ENCODE measurements at regions not wholly inside any gene's neighbourhood (a gene's known extent, or its start where the extent isn't known, plus 50 kb on each side); places are given as distances from the start of the nearest gene placed in this dataset.
A peak's percentile ranks its signal among the peaks of the same experiment; 100 is the strongest.

- Histone ChIP-seq H3K4me3 (no peak overlapping the region), H3K36me3 (no peaks in the 10 kb centered on the region), H3K27me3 (no peaks in the 10 kb centered on the region), H3K9me3 (no peaks in the 10 kb centered on the region), H3K9ac (ENCODE audit: low read depth in 2 of 2, low read length in 2 of 2) (no peak overlapping the region), H3K4me1 (no peaks in the 10 kb centered on the region), H3K27ac (no peak overlapping the region)
- no peak for TF ChIP-seq CTCF (IDR thresholded peaks at IDR 0.05)
- intact Hi-C loops (cut with DNase I): loop anchor here (10.0 kb wide), 1 partner anchor 262 kb away; no protein-coding TSS in a partner anchor
- no peak for DNase-seq
These were observed 199.5 kb upstream of the TPRG1 start for GRCh38 chr3:188972310-188972709.

- H3K4me3 ChIP-seq: no peak overlapping the region
These were observed 196.7 kb upstream of the TPRG1 start for GRCh38 chr3:188974856-188975599.

GRCh38 chr3:188975600-188976314, 196.0 kb upstream of the TPRG1 start:
- H3K36me3 ChIP-seq: no peaks in the 10 kb centered on the region
- H3K27ac ChIP-seq: peak overlapping the region; percentile 43
- no peak for TF ChIP-seq CTCF (IDR thresholded peaks at IDR 0.05)
- H3K9me3 ChIP-seq: no peaks in the 10 kb centered on the region
- DNase-seq: no peak
- H3K4me3 ChIP-seq: no peak overlapping the region
- no peak overlapping the region for H3K9ac ChIP-seq (ENCODE audit: low read depth in 2 of 2, low read length in 2 of 2)
- no peaks in the 10 kb centered on the region for H3K4me1 ChIP-seq
- intact Hi-C loops (cut with DNase I): loop anchor here (10.0 kb wide), 1 partner anchor 259 kb away; no protein-coding TSS in a partner anchor
- H3K27me3 ChIP-seq: no peaks in the 10 kb centered on the region

More at GRCh38 chr3:188974856-188975599, 196.7 kb upstream of the TPRG1 start:
- intact Hi-C loops (cut with DNase I): loop anchor here (10.0 kb wide), 1 partner anchor 260 kb away; no protein-coding TSS in a partner anchor
- no peaks in the 10 kb centered on the region for H3K9me3 ChIP-seq
- no peak for DNase-seq
- H3K27ac ChIP-seq: peak overlapping the region; percentile 43
- peak overlapping the region in 1 of 2 donors; percentile 9 for H3K9ac ChIP-seq (ENCODE audit: low read depth in 2 of 2, low read length in 2 of 2)
- H3K36me3 ChIP-seq: no peaks in the 10 kb centered on the region
- H3K27me3 ChIP-seq: no peaks in the 10 kb centered on the region
- no peak for TF ChIP-seq CTCF (IDR thresholded peaks at IDR 0.05)
- no peaks in the 10 kb centered on the region for H3K4me1 ChIP-seq

DNA sequence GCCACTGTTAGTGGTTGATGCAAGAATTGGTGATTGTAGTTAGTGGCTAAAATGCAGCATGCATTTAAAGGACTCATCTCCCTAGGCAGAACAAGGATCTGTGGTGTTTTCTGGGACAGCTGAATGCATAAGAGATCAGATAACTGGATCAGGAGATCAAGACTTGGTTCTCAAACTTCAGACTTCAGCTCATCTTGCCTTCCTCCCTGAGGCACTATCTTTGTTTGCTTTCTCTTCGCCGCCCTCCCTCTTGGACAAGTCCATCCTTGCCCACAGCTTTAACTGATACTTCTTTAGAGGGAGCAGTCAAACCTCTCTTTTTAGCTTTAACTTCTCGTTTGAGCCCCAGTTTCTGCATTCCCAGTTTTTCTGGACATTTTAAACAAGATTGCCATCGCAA, 195.4 kb upstream of the TPRG1 start:
- H3K27ac ChIP-seq: no peak overlapping the region
- no peaks in the 10 kb centered on the region for H3K27me3 ChIP-seq
- intact Hi-C loops (cut with DNase I): loop anchor here (10.0 kb wide), 1 partner anchor 258 kb away; no protein-coding TSS in a partner anchor
- TF ChIP-seq CTCF (IDR thresholded peaks at IDR 0.05): no peak
- no peaks in the 10 kb centered on the region for H3K4me1 ChIP-seq
- no peak overlapping the region for H3K4me3 ChIP-seq
- no peaks in the 10 kb centered on the region for H3K36me3 ChIP-seq
- no peak overlapping the region for H3K9ac ChIP-seq (ENCODE audit: low read depth in 2 of 2, low read length in 2 of 2)
- H3K9me3 ChIP-seq: no peaks in the 10 kb centered on the region
- no peak for DNase-seq

GRCh38 chr3:188978421-188979171, 193.2 kb upstream of the TPRG1 start:
- intact Hi-C loops (cut with DNase I): loop anchor here (10.0 kb wide), 1 partner anchor 256 kb away; no protein-coding TSS in a partner anchor
- no peak for TF ChIP-seq CTCF (IDR thresholded peaks at IDR 0.05)
- Histone ChIP-seq H3K4me1 (no peaks in the 10 kb centered on the region), H3K36me3 (no peaks in the 10 kb centered on the region), H3K4me3 (no peak overlapping the region), H3K9me3 (no peaks in the 10 kb centered on the region), H3K27me3 (no peaks in the 10 kb centered on the region), H3K27ac (no peak overlapping the region), H3K9ac (ENCODE audit: low read depth in 2 of 2, low read length in 2 of 2) (no peak overlapping the region)
- DNase-seq: no peak
